NCI-H1092 (cell line): ENCODE measurements at regions not wholly inside any gene's neighbourhood (a gene's known extent, or its start where the extent isn't known, plus 50 kb on each side); places are given as distances from the start of the nearest gene placed in this dataset.
"Not testable (repeated sequence)": the region's sequence is repeated elsewhere in the genome, so short reads cannot be mapped to it uniquely, and the experiment has no call there.

ENCODE experiments used
- DNase-seq: peaks from one replicate; lab custom pipeline; 2025; lab: John Stamatoyannopoulos, UW

GRCh38 chr2:172259827-172260226 is 157.1 kb upstream of the DLX2 start:
- no peak for DNase-seq

GRCh38 chr2:172260336-172260735 is 157.6 kb upstream of the DLX2 start:
- DNase-seq = no peak

DNA sequence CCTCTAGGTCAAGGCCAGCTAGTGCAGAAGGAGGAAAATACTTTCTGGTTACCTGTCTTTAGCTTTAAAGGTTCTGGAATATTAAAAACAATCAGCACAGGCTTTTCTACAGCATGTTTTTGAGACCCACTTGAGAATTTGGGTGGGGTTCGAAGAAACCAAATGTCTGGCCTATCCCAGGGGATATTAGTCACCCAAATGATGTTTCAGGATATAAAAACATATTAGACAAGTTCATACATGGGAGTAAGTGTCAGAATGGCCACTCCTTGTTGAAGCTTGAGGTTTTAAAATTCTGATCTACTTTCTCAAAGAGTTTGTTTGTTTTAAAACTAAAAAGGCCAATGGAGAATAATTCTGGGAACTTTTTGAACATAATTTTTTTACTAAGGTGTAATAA is 158.6 kb upstream of the DLX2 start:
- DNase-seq = no peak

DNA sequence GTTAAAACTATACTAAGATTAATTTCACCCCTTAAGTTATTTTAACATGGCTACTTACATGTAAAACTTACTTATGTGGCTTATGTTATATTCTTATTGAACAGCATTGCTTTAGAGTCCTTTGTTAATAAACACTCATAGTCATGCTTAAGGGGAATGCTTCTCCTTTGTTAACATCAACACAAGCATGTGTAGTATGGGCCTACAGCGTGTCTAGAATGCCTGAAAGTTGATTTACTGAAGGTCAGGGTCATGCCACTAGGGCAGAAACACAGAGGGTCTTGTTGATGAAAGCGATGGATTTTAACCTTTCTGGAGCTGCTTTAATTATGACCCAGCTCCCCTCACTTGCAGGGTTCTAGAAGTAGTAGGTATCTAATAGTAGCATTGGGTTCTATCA is 159.8 kb upstream of the DLX2 start:
- DNase-seq = no peak

GRCh38 chr2:172264820-172265219 is 162.1 kb upstream of the DLX2 start:
- DNase-seq = not testable (repeated sequence)

- not testable (repeated sequence) for DNase-seq
These were observed 157.7 kb upstream of the ITGA6 start for GRCh38 chr2:172269507-172270244.

- DNase-seq = no peak
These were observed 156.9 kb upstream of the ITGA6 start for GRCh38 chr2:172270278-172271079.

DNA sequence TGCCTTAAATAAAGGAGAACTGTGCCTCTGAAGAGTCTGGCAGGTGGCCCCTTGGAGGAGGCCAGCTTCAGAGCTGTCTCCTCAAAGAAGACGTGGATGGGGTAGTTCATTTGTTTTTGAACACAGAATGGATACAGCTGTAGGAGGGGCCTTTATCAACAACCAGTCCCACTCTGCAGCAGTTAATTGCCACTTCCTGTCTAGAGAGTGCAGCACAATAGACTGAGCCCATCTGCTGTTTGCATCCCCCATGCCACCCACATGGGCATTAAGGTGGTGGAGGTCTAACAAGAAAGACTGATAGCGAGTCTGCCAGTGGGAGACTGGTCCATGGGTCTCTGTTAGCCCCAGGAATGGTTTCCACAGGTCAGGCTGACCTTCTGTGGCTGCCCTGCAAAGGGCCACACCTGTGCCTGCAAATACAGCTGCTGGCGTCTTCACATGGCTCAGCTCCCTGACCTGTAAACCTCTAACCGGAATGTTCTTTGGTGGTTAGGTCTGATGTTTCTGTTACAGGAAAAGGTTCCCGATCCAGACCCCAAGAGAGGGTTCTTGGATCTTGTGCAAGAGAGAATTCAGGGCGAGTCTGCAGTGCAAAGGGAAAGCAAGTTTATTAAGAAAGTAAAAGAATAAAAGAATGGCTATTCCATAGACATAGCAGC is 153.3 kb upstream of the ITGA6 start:
- DNase-seq = no peak

DNA sequence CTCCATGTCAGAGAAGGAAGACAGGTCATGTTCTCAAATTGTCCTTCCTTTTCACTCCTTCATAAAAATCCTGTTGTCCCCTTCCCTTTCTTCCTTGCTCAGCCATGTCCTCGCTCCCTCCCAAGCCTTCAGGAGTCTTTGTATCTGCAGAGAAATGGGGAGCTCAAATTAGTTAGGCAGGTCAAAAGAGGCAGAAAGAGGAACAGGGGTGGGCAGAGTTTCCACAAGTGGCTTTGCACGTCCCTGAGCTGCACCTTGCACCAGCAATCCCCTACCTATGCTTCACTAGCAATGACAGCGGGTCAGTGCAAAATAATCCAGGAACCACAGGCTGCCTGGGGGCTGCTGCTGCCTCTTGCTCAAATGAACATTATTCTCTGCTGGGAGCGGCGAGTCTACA is 152.1 kb upstream of the ITGA6 start:
- DNase-seq = no peak

GRCh38 chr2:172276961-172277360 is 150.4 kb upstream of the ITGA6 start:
- no peak for DNase-seq

GRCh38 chr2:172278667-172279066 is 148.7 kb upstream of the ITGA6 start:
- no peak for DNase-seq

DNA sequence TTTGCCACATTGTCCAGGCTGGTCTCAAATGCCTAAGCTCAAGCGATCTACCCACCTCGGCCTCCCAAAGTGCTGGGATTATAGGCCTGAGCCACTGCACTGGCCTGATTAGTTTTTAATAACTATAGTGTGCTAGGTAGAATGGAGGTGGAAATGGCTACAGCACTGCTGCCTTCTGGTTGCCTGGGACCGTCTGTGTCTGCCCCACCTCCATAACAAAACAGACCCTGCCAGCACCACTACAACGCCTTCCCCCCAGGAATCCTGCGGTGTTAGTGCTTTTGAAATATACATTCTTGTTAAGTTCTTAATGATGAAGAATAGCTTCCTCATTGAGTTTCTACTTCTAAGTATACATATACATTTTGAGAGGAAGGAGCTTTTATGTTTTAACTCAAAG is 148.2 kb upstream of the ITGA6 start:
- DNase-seq = no peak

DNA sequence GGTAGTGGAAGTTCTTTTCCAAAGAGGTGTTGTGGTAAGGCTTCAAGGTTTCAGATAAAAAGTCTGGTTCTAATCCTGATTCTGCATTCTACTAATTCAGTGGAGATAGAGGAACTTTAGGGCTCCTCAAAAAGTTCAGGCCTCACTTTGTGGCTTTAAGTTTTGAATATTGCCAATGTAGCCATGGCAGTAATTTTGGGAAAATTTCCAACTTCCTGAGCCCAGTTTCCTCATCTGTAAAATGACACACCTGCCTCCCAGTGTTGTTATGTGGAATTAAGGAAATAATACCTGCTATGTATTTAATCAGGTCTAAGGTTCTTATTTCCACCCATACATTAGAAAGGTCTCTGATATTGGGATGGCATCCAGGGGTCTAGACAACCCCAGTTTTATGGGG is 147.6 kb upstream of the ITGA6 start:
- DNase-seq = no peak

DNA sequence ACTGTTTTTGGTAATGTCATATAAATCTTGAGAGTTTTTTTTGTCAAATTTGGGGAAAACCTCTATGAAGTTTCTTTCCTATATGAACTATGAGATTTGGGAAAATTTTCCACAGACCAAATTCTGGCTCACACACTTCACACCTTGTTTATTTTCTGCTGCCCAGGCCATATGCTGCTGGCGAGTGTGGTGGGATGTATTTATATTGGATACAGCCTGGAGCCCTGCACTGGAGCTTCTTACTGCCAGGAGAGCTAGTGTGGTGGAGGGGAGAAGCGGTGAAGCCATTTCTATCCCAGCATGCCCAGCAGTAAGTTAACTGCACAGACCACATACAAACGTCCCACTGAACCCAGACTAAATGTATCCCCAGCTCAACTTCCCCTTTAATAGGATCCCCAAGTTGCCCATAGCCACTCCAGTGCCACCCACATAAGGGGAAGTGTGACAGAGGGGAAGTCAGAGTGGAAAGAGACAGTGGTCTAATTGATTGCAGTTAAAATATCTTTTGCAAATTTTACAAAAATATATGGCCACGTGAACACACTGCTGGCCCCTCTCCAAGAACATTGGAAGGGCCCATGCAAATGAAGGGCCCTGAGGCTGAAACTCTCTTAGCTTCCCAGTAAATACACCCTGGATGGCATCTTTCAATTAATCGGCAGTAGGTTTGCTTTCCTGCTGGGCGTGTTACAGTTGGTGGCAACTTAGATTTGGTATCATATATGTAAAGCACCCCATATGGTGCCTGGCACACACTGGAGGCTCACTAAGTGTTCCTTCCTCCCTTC is 146.6 kb upstream of the ITGA6 start:
- no peak for DNase-seq

DNA sequence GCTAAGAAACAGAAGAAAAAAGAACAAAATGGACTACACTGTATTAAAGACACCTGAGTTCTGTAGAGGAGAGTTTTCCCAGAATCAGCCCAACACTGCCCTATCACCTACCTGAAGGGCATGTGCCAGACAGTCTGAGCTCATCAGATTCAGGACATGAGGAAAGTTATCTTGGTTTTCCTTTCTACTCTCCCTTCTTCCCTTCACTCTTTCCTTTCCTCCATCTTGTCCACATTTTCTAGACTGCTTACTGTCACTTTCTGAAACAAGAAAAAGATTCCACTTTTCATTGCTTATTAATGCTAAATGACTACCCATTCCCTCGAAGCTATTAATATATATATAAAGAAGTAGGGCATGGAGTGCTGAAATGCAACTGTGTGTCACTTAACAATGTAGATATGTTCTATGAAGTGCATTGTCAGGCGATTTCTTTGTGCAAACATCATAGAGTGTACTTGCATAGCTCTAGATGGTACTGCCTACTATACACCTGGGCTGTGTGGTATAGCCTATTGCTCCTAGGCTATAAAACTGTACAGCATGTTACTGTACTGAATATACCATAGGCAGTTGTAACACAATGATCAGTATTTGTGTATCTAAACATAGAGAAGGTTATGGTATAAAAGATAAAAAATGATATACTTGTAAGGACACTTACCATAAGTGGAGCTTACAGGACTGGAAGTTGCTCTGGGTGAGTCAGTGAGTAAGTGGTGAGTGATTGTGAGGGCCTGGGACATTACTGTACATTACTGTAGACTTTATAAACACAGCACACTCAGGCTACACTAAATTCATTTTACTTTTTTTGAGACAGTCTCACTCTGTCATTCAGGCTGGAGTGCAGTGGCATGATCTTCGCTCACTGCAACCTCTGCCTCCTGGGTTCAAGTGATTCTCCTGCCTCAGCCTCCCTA is 145.5 kb upstream of the ITGA6 start:
- DNase-seq = no peak

DNA sequence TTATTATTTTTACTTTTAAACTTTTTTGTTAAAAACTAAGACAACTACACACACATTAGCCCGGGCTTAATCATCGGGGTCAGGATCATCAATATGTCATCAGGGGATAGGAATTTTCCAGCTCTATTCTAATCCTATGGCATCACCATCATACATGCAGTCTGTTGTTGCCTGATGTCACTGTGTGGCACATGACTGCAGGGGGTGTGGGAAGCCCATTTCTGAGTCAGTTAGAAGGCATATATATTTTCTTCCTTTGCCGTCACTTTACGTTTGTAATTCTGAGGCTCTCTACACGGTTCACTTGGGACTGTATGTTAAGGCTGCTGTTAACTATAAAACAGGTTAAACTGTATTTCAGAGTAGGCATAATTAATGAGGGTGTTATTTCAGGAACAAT is 144.4 kb upstream of the ITGA6 start:
- DNase-seq = no peak

DNA sequence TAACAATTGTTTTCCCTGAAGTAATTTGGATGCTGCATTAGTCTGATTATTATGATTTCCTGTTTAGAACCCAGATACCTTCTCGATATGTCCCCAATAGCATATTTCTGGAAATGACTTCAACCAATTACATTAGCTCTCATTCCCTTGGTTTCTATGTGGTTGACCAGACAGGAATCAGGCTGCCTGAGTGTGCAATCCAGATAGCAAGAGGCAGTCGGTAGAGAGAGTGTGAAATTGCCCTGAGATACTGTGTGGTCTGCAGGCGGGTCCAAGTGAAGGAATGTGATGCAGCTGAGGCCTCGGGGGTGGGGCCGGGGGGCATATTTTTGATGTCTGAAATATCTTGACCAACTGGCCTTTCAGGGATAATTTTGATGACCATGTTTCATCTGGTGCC is 143.9 kb upstream of the ITGA6 start:
- DNase-seq = no peak

DNA sequence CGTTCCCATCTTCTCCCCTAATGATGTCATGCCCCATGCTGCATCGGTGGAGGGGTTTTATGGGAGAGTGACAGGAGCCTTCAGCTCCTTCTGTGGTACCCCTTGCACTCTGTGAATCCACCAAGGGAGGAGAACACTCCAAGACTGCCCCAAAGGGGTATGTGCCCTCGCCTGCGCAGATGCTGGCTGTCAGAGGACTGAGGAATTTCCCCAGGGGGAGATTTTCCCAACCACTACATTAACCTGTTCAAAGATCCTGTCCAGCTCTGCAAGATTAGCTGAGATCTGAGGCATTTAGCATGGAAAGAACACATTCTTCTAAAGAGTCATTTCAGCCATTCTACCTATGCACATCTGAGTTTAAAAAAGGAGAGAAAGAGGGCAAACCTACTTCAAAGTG is 143.2 kb upstream of the ITGA6 start:
- no peak for DNase-seq

GRCh38 chr2:172285010-172285621 is 142.3 kb upstream of the ITGA6 start:
- no peak for DNase-seq

- no peak for DNase-seq
These were observed 141.6 kb upstream of the ITGA6 start for GRCh38 chr2:172285760-172286159.

- DNase-seq = no peak
These were observed 140.2 kb upstream of the ITGA6 start for GRCh38 chr2:172287190-172287589.
